ENCODE measurements at regions not wholly inside any gene's neighbourhood (a gene's known extent, or its start where the extent isn't known, plus 50 kb on each side); places are given as distances from the start of the nearest gene placed in this dataset.

- no peak overlapping the region for H2AK5ac ChIP-seq (ENCODE audit: low read length, severe bottlenecking)
- peaks cover 13 to 35% of the 10 kb centered on the region in 2 experiments for H3K27me3 ChIP-seq (ENCODE audit: control insufficient read depth in 1 of 2, insufficient read depth in 1 of 2, low read length in 2 of 2)
- no peak overlapping the region for H2BK120ac ChIP-seq (ENCODE audit: low read depth, low read length)
- no peak overlapping the region for H3K23ac ChIP-seq (ENCODE audit: low read length in 2 of 2)
- no peak overlapping the region for H3K4me3 ChIP-seq (ENCODE audit: insufficient read depth in 1 of 2, low read depth in 1 of 2, low read length in 2 of 2)
- H4K8ac ChIP-seq (ENCODE audit: low read length), result no peak overlapping the region
- no peak overlapping the region for H3K4ac ChIP-seq (ENCODE audit: low read depth in 1 of 2, low read length in 2 of 2)
- H3K27ac ChIP-seq (ENCODE audit: low read length, poor library complexity, severe bottlenecking), result no peak overlapping the region
- no peak overlapping the region for H3K18ac ChIP-seq (ENCODE audit: low read depth in 1 of 2, low read length in 2 of 2)
- H2BK15ac ChIP-seq (ENCODE audit: low read depth, poor library complexity, severe bottlenecking), result no peak overlapping the region
- no peak overlapping the region for H3K14ac ChIP-seq (ENCODE audit: low read length in 2 of 2)
- H3K4me1 ChIP-seq (ENCODE audit: control insufficient read depth, insufficient read depth, low read depth, low read length), result no peaks in the 10 kb centered on the region
- H3K36me3 ChIP-seq (ENCODE audit: control insufficient read depth in 1 of 2, insufficient read depth in 2 of 2, low read depth in 1 of 2, low read length in 2 of 2), result no peaks in the 10 kb centered on the region
- H3K9ac ChIP-seq (ENCODE audit: low read length), result no peak overlapping the region
- H3K9me3 ChIP-seq (ENCODE audit: control insufficient read depth, low read length), result no peaks in the 10 kb centered on the region
- peak overlapping the region; percentile 27 for H4K91ac ChIP-seq (ENCODE audit: low read length)
- no peak overlapping the region for H2BK5ac ChIP-seq (ENCODE audit: low read depth, low read length, poor library complexity, severe bottlenecking)
- H2BK12ac ChIP-seq (ENCODE audit: low read length in 2 of 2), result no peak overlapping the region
- H2AFZ ChIP-seq (ENCODE audit: low read depth, low read length), result no peak overlapping the region
- no peaks in the 10 kb centered on the region for H3K79me1 ChIP-seq (replicated peaks; ENCODE audit: low read length, poor library complexity, severe bottlenecking)
- no peak overlapping the region for H3K4me2 ChIP-seq (ENCODE audit: low read length, poor library complexity, severe bottlenecking)
- WGBS, result 90% methylated on average over 8 of the region's 8 CpGs
- no peak for DNase-seq
Measured at GRCh38 chr20:34179637-34180360, 61.4 kb upstream of the ASIP start.

DNA sequence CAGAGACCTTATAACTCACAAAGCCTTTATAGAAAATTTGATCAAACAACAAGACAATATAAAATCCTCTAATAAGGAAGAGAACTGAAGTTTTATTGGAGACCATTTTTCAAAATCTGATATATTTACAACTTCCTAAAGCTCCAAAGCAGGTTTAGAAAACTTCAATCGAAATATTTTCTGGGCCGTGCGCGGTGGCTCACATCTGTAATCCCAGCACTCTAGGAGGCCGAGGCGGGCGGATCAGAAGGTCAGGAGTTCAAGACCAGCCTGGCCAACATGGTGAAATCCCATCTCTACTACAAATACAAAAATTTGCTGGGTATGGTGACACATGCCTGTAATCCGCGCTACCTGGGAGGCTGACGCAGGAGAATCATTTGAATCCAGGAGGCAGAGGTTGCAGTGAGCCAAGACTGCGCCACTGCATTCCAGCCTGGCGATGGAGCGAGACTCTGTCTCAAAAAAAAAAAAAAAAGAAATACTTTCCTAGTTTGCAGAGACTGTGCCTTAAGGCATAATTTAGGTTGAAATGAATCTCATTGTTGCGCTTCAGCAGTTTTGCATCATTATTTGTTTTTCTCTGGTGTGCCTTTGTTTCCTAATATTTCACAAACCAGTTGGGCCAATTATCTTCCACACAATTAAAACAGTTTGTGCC, 60.6 kb upstream of the ASIP start:
- H3K27ac ChIP-seq (ENCODE audit: low read length, poor library complexity, severe bottlenecking), result no peak overlapping the region
- H4K91ac ChIP-seq (ENCODE audit: low read length), result no peak overlapping the region
- H3K18ac ChIP-seq (ENCODE audit: low read depth in 1 of 2, low read length in 2 of 2), result no peak overlapping the region
- H3K4me2 ChIP-seq (ENCODE audit: low read length, poor library complexity, severe bottlenecking), result no peak overlapping the region
- no peak overlapping the region for H2BK15ac ChIP-seq (ENCODE audit: low read depth, poor library complexity, severe bottlenecking)
- no peak overlapping the region for H2BK5ac ChIP-seq (ENCODE audit: low read depth, low read length, poor library complexity, severe bottlenecking)
- no peaks in the 10 kb centered on the region for H3K4me1 ChIP-seq (ENCODE audit: control insufficient read depth, insufficient read depth, low read depth, low read length)
- no peak overlapping the region for H2AFZ ChIP-seq (ENCODE audit: low read depth, low read length)
- H3K4me3 ChIP-seq (ENCODE audit: insufficient read depth in 1 of 2, low read depth in 1 of 2, low read length in 2 of 2), result no peak overlapping the region
- no peak overlapping the region for H3K23ac ChIP-seq (ENCODE audit: low read length in 2 of 2)
- no peaks in the 10 kb centered on the region for H3K9me3 ChIP-seq (ENCODE audit: control insufficient read depth, low read length)
- H3K79me1 ChIP-seq (replicated peaks; ENCODE audit: low read length, poor library complexity, severe bottlenecking), result no peaks in the 10 kb centered on the region
- H2BK120ac ChIP-seq (ENCODE audit: low read depth, low read length), result no peak overlapping the region
- no peak overlapping the region for H3K4ac ChIP-seq (ENCODE audit: low read depth in 1 of 2, low read length in 2 of 2)
- no peaks in the 10 kb centered on the region for H3K36me3 ChIP-seq (ENCODE audit: control insufficient read depth in 1 of 2, insufficient read depth in 2 of 2, low read depth in 1 of 2, low read length in 2 of 2)
- H3K27me3 ChIP-seq (ENCODE audit: control insufficient read depth in 1 of 2, insufficient read depth in 1 of 2, low read length in 2 of 2), result peaks cover 9 to 39% of the 10 kb centered on the region in 2 experiments
- 92% methylated on average over 13 of the region's 14 CpGs for WGBS
- H3K9ac ChIP-seq (ENCODE audit: low read length), result no peak overlapping the region
- DNase-seq, result no peak
- no peak overlapping the region for H3K14ac ChIP-seq (ENCODE audit: low read length in 2 of 2)
- H2BK12ac ChIP-seq (ENCODE audit: low read length in 2 of 2), result no peak overlapping the region
- H2AK5ac ChIP-seq (ENCODE audit: low read length, severe bottlenecking), result no peak overlapping the region
- no peak overlapping the region for H4K8ac ChIP-seq (ENCODE audit: low read length)

GRCh38 chr20:34181484-34181883, 59.7 kb upstream of the ASIP start:
- H2BK120ac ChIP-seq (ENCODE audit: low read depth, low read length), result no peak overlapping the region
- no peak overlapping the region for H3K23ac ChIP-seq (ENCODE audit: low read length in 2 of 2)
- no peak overlapping the region for H3K9ac ChIP-seq (ENCODE audit: low read length)
- no peak overlapping the region for H2AFZ ChIP-seq (ENCODE audit: low read depth, low read length)
- H3K4ac ChIP-seq (ENCODE audit: low read depth in 1 of 2, low read length in 2 of 2), result no peak overlapping the region
- no peak overlapping the region for H3K14ac ChIP-seq (ENCODE audit: low read length in 2 of 2)
- no peaks in the 10 kb centered on the region for H3K36me3 ChIP-seq (ENCODE audit: control insufficient read depth in 1 of 2, insufficient read depth in 2 of 2, low read depth in 1 of 2, low read length in 2 of 2)
- no peaks in the 10 kb centered on the region for H3K79me1 ChIP-seq (replicated peaks; ENCODE audit: low read length, poor library complexity, severe bottlenecking)
- H3K27ac ChIP-seq (ENCODE audit: low read length, poor library complexity, severe bottlenecking), result no peak overlapping the region
- H3K4me3 ChIP-seq (ENCODE audit: insufficient read depth in 1 of 2, low read depth in 1 of 2, low read length in 2 of 2), result no peak overlapping the region
- H2BK15ac ChIP-seq (ENCODE audit: low read depth, poor library complexity, severe bottlenecking), result no peak overlapping the region
- H3K27me3 ChIP-seq (ENCODE audit: control insufficient read depth in 1 of 2, insufficient read depth in 1 of 2, low read length in 2 of 2), result peaks cover 12 to 39% of the 10 kb centered on the region in 2 experiments
- no peaks in the 10 kb centered on the region for H3K9me3 ChIP-seq (ENCODE audit: control insufficient read depth, low read length)
- no peak overlapping the region for H2BK5ac ChIP-seq (ENCODE audit: low read depth, low read length, poor library complexity, severe bottlenecking)
- no peaks in the 10 kb centered on the region for H3K4me1 ChIP-seq (ENCODE audit: control insufficient read depth, insufficient read depth, low read depth, low read length)
- no peak overlapping the region for H2BK12ac ChIP-seq (ENCODE audit: low read length in 2 of 2)
- H2AK5ac ChIP-seq (ENCODE audit: low read length, severe bottlenecking), result no peak overlapping the region
- no peak for DNase-seq
- H3K4me2 ChIP-seq (ENCODE audit: low read length, poor library complexity, severe bottlenecking), result no peak overlapping the region
- H4K8ac ChIP-seq (ENCODE audit: low read length), result no peak overlapping the region
- WGBS, result 70% methylated on average over 2 of the region's 2 CpGs
- no peak overlapping the region for H3K18ac ChIP-seq (ENCODE audit: low read depth in 1 of 2, low read length in 2 of 2)
- no peak overlapping the region for H4K91ac ChIP-seq (ENCODE audit: low read length)

- WGBS, result 75% methylated on average over 6 of the region's 9 CpGs
Measured at GRCh38 chr20:34185766-34186620, 55.2 kb upstream of the ASIP start.

More at GRCh38 chr20:34185766-34186620, 55.2 kb upstream of the ASIP start:
- Histone ChIP-seq H2AK5ac (ENCODE audit: low read length, severe bottlenecking) (no peak overlapping the region), H3K36me3 (ENCODE audit: control insufficient read depth in 1 of 2, insufficient read depth in 2 of 2, low read depth in 1 of 2, low read length in 2 of 2) (no peaks in the 10 kb centered on the region), H2BK120ac (ENCODE audit: low read depth, low read length) (no peak overlapping the region), H2BK12ac (ENCODE audit: low read length in 2 of 2) (no peak overlapping the region), H3K23ac (ENCODE audit: low read length in 2 of 2) (no peak overlapping the region), H3K4me3 (ENCODE audit: insufficient read depth in 1 of 2, low read depth in 1 of 2, low read length in 2 of 2) (peak overlapping the region in 1 of 2 experiments; percentile 68), H3K27me3 (ENCODE audit: control insufficient read depth in 1 of 2, insufficient read depth in 1 of 2, low read length in 2 of 2) (peaks cover 30 to 45% of the 10 kb centered on the region in 2 experiments), H3K9me3 (ENCODE audit: control insufficient read depth, low read length) (no peaks in the 10 kb centered on the region), H3K4ac (ENCODE audit: low read depth in 1 of 2, low read length in 2 of 2) (no peak overlapping the region), H3K14ac (ENCODE audit: low read length in 2 of 2) (no peak overlapping the region), H3K18ac (ENCODE audit: low read depth in 1 of 2, low read length in 2 of 2) (no peak overlapping the region), H3K4me1 (ENCODE audit: control insufficient read depth, insufficient read depth, low read depth, low read length) (no peaks in the 10 kb centered on the region), H3K9ac (ENCODE audit: low read length) (peak overlapping the region; percentile 47), H4K8ac (ENCODE audit: low read length) (no peak overlapping the region), H4K91ac (ENCODE audit: low read length) (no peak overlapping the region), H2AFZ (ENCODE audit: low read depth, low read length) (no peak overlapping the region), H3K79me1 (replicated peaks; ENCODE audit: low read length, poor library complexity, severe bottlenecking) (no peaks in the 10 kb centered on the region), H2BK5ac (ENCODE audit: low read depth, low read length, poor library complexity, severe bottlenecking) (no peak overlapping the region), H3K4me2 (ENCODE audit: low read length, poor library complexity, severe bottlenecking) (no peak overlapping the region), H3K27ac (ENCODE audit: low read length, poor library complexity, severe bottlenecking) (no peak overlapping the region), H2BK15ac (ENCODE audit: low read depth, poor library complexity, severe bottlenecking) (no peak overlapping the region)
- no peak for DNase-seq
